ENCODE measurements at regions not wholly inside any gene's neighbourhood (a gene's known extent, or its start where the extent isn't known, plus 50 kb on each side); places are given as distances from the start of the nearest gene placed in this dataset.

GRCh38 chr16:86391486-86391885, 118.8 kb upstream of the FOXF1 start:
- H3K27ac ChIP-seq = no peak overlapping the region
- TF ChIP-seq, protein P1, sequence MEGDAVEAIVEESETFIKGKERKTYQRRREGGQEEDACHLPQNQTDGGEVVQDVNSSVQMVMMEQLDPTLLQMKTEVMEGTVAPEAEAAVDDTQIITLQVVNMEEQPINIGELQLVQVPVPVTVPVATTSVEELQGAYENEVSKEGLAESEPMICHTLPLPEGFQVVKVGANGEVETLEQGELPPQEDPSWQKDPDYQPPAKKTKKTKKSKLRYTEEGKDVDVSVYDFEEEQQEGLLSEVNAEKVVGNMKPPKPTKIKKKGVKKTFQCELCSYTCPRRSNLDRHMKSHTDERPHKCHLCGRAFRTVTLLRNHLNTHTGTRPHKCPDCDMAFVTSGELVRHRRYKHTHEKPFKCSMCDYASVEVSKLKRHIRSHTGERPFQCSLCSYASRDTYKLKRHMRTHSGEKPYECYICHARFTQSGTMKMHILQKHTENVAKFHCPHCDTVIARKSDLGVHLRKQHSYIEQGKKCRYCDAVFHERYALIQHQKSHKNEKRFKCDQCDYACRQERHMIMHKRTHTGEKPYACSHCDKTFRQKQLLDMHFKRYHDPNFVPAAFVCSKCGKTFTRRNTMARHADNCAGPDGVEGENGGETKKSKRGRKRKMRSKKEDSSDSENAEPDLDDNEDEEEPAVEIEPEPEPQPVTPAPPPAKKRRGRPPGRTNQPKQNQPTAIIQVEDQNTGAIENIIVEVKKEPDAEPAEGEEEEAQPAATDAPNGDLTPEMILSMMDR (IDR thresholded peaks at IDR 0.05) = no peak
- H3K36me3 ChIP-seq = no peaks in the 10 kb centered on the region
- no peak overlapping the region for H3K4me3 ChIP-seq (ENCODE audit: low read depth in 1 of 2, low read length in 1 of 2)
- H3K9me3 ChIP-seq = no peaks in the 10 kb centered on the region
- H3K4me1 ChIP-seq (ENCODE audit: control insufficient read depth in 1 of 2, insufficient read depth in 1 of 2, low read depth in 1 of 2, low read length in 1 of 2) = no peaks in the 10 kb centered on the region
- peaks cover 8% of the 10 kb centered on the region for H3K27me3 ChIP-seq

GRCh38 chr16:86391984-86392383, 118.3 kb upstream of the FOXF1 start:
- no peaks in the 10 kb centered on the region for H3K36me3 ChIP-seq
- no peak overlapping the region for H3K27ac ChIP-seq
- H3K27me3 ChIP-seq = peaks cover 8% of the 10 kb centered on the region
- TF ChIP-seq, protein P1 (IDR thresholded peaks at IDR 0.05) = no peak
- H3K4me1 ChIP-seq (ENCODE audit: control insufficient read depth in 1 of 2, insufficient read depth in 1 of 2, low read depth in 1 of 2, low read length in 1 of 2) = no peaks in the 10 kb centered on the region
- H3K4me3 ChIP-seq (ENCODE audit: low read depth in 1 of 2, low read length in 1 of 2) = no peak overlapping the region
- no peaks in the 10 kb centered on the region for H3K9me3 ChIP-seq

GRCh38 chr16:86392436-86393152, 117.7 kb upstream of the FOXF1 start:
- no peaks in the 10 kb centered on the region for H3K9me3 ChIP-seq
- peaks cover 8% of the 10 kb centered on the region for H3K27me3 ChIP-seq
- TF ChIP-seq, protein P1 (IDR thresholded peaks at IDR 0.05) = no peak
- H3K36me3 ChIP-seq = no peaks in the 10 kb centered on the region
- no peaks in the 10 kb centered on the region for H3K4me1 ChIP-seq (ENCODE audit: control insufficient read depth in 1 of 2, insufficient read depth in 1 of 2, low read depth in 1 of 2, low read length in 1 of 2)
- H3K4me3 ChIP-seq (ENCODE audit: low read depth in 1 of 2, low read length in 1 of 2) = no peak overlapping the region
- no peak overlapping the region for H3K27ac ChIP-seq

- H3K27ac ChIP-seq = no peak overlapping the region
- H3K9me3 ChIP-seq = no peaks in the 10 kb centered on the region
- no peak overlapping the region for H3K4me3 ChIP-seq (ENCODE audit: low read depth in 1 of 2, low read length in 1 of 2)
- H3K36me3 ChIP-seq = no peaks in the 10 kb centered on the region
- TF ChIP-seq, protein P1 (IDR thresholded peaks at IDR 0.05) = no peak
- H3K27me3 ChIP-seq = peaks cover 8% of the 10 kb centered on the region
- H3K4me1 ChIP-seq (ENCODE audit: control insufficient read depth in 1 of 2, insufficient read depth in 1 of 2, low read depth in 1 of 2, low read length in 1 of 2) = no peaks in the 10 kb centered on the region
Observed at GRCh38 chr16:86393907-86394626, 116.3 kb upstream of the FOXF1 start.

- Histone ChIP-seq H3K27me3 (peaks cover 5% of the 10 kb centered on the region), H3K4me1 (ENCODE audit: control insufficient read depth in 1 of 2, insufficient read depth in 1 of 2, low read depth in 1 of 2, low read length in 1 of 2) (no peaks in the 10 kb centered on the region), H3K27ac (no peak overlapping the region), H3K4me3 (ENCODE audit: low read depth in 1 of 2, low read length in 1 of 2) (no peak overlapping the region), H3K36me3 (no peaks in the 10 kb centered on the region), H3K9me3 (no peaks in the 10 kb centered on the region)
- TF ChIP-seq, protein P1 (IDR thresholded peaks at IDR 0.05) = no peak
Observed at GRCh38 chr16:86395477-86395876, 114.8 kb upstream of the FOXF1 start.

All from neutrophil (primary cell).